ENCODE measurements at regions not wholly inside any gene's neighbourhood (a gene's known extent, or its start where the extent isn't known, plus 50 kb on each side); places are given as distances from the start of the nearest gene placed in this dataset.

GRCh38 chr10:129325893-129326292 is 141.1 kb upstream of the MGMT start:
- no peak for DNase-seq (ENCODE audit: low read depth)
- H3K4me3 ChIP-seq (ENCODE audit: low read length), result no peak overlapping the region
- TF ChIP-seq CTCF (conservative IDR thresholded peaks at IDR 0.05; ENCODE audit: low read depth, low read length), result no peak

- no peak for TF ChIP-seq CTCF (conservative IDR thresholded peaks at IDR 0.05; ENCODE audit: low read depth, low read length)
- H3K4me3 ChIP-seq (ENCODE audit: low read length), result no peak overlapping the region
- DNase-seq (ENCODE audit: low read depth), result no peak
Observed at GRCh38 chr10:129328546-129328945, 138.5 kb upstream of the MGMT start.

GRCh38 chr10:129329385-129330055 is 137.5 kb upstream of the MGMT start:
- TF ChIP-seq CTCF (conservative IDR thresholded peaks at IDR 0.05; ENCODE audit: low read depth, low read length), result no peak
- no peak overlapping the region for H3K4me3 ChIP-seq (ENCODE audit: low read length)
- DNase-seq (ENCODE audit: low read depth), result no peak

GRCh38 chr10:129330211-129330610 is 136.8 kb upstream of the MGMT start:
- DNase-seq (ENCODE audit: low read depth), result no peak
- no peak for TF ChIP-seq CTCF (conservative IDR thresholded peaks at IDR 0.05; ENCODE audit: low read depth, low read length)
- no peak overlapping the region for H3K4me3 ChIP-seq (ENCODE audit: low read length)

- H3K4me3 ChIP-seq (ENCODE audit: low read length), result no peak overlapping the region
- no peak for DNase-seq (ENCODE audit: low read depth)
- no peak for TF ChIP-seq CTCF (conservative IDR thresholded peaks at IDR 0.05; ENCODE audit: low read depth, low read length)
Observed at GRCh38 chr10:129331207-129331838, 135.7 kb upstream of the MGMT start.

GRCh38 chr10:129331839-129332220 is 135.2 kb upstream of the MGMT start:
- TF ChIP-seq CTCF (conservative IDR thresholded peaks at IDR 0.05; ENCODE audit: low read depth, low read length), result no peak
- no peak for DNase-seq (ENCODE audit: low read depth)
- no peak overlapping the region for H3K4me3 ChIP-seq (ENCODE audit: low read length)

- TF ChIP-seq CTCF (conservative IDR thresholded peaks at IDR 0.05; ENCODE audit: low read depth, low read length), result peak; percentile 30
- no peak overlapping the region for H3K4me3 ChIP-seq (ENCODE audit: low read length)
- no peak for DNase-seq (ENCODE audit: low read depth)
Observed at GRCh38 chr10:129332476-129332875, 134.6 kb upstream of the MGMT start.
